A673 (cell line): ENCODE measurements at regions not wholly inside any gene's neighbourhood (a gene's known extent, or its start where the extent isn't known, plus 50 kb on each side); places are given as distances from the start of the nearest gene placed in this dataset.

Experiments
- BruUV-seq: library from RNA; stranded (reverse); fragments of 400-500 nt; replicated peaks from 2 replicates; lab custom pipeline; 2021; lab: Mats Ljungman, UMichigan
- CTCF ChIA-PET: fragments of 300-600 bp; sonication (Branson Sonifier 250); formaldehyde crosslinking; loops from one replicate; lab custom pipeline; 2022; ENCODE audit warnings: antibody characterized with exemption; lab: Charles Lee
- POLR2A ChIA-PET: fragments of 300-600 bp; sonication (Branson Sonifier 250); formaldehyde crosslinking; loops from one replicate; lab custom pipeline; 2022; ENCODE audit warnings: antibody characterized with exemption; ENCODE audit not compliant: low non-redundant PET; lab: Charles Lee
- DNase-seq: peaks from one replicate; pipeline ENCODE4 v3.0.0-alpha.2; 2015; ENCODE audit warnings: low spot score
- H3K27ac ChIP-seq: fragments of 200-600 bp; sonication (generic); 2 replicates; pipeline ENCODE4 v1.5.1; 2016; ENCODE audit warnings: mixed run types, low read depth, mild to moderate bottlenecking, mixed read lengths, antibody characterized with exemption, low read length; ENCODE audit not compliant: poor library complexity, severe bottlenecking
- H3K27me3 ChIP-seq: fragments of 200-600 bp; sonication (generic); replicated peaks from 2 replicates; pipeline ENCODE4 v1.6.1; 2017; ENCODE audit warnings: mixed run types, low read depth, mild to moderate bottlenecking, mixed read lengths, antibody characterized with exemption, low read length; ENCODE audit not compliant: insufficient read depth, poor library complexity
- H3K36me3 ChIP-seq: fragments of 200-600 bp; sonication (generic); 2 replicates; pipeline ENCODE4 v1.6.1; 2016; ENCODE audit warnings: mixed run types, mild to moderate bottlenecking, mixed read lengths, antibody characterized with exemption, low read length; ENCODE audit not compliant: insufficient read depth, poor library complexity, severe bottlenecking
- H3K4me1 ChIP-seq: fragments of 200-600 bp; sonication (generic); 2 replicates; pipeline ENCODE4 v1.6.1; 2017; ENCODE audit warnings: mixed run types, mild to moderate bottlenecking, mixed read lengths, antibody characterized with exemption, low read length; ENCODE audit not compliant: insufficient read depth, poor library complexity, severe bottlenecking
- H3K4me3 ChIP-seq: fragments of 200-600 bp; sonication (generic); 2 replicates; pipeline ENCODE4 v1.5.1; 2016; ENCODE audit warnings: low read depth, mixed run types, mild to moderate bottlenecking, mixed read lengths, low read length; ENCODE audit not compliant: poor library complexity, severe bottlenecking
- H3K9me3 ChIP-seq: fragments of 200-600 bp; sonication (generic); 2 replicates; pipeline ENCODE4 v1.6.1; 2016; ENCODE audit warnings: mixed run types, low read depth, mild to moderate bottlenecking, mixed read lengths, antibody characterized with exemption, low read length; ENCODE audit not compliant: poor library complexity, severe bottlenecking
- EZH2 ChIP-seq: fragments of 200-600 bp; sonication (generic); IDR thresholded peaks from 2 replicates; pipeline ENCODE4 v1.6.1; 2017; ENCODE audit warnings: borderline replicate concordance, low read depth, mild to moderate bottlenecking, mixed read lengths, antibody characterized with exemption, low read length; ENCODE audit not compliant: poor library complexity, severe bottlenecking
- intact Hi-C: fragments of 100-400 bp; cut with micrococcal nuclease; formaldehyde crosslinking; loops from one replicate; pipeline ENCODE4 v1.10.0; 2022; ENCODE audit not compliant: unreplicated experiment
- TF ChIP-seq, protein P1 (sequence below): fragments of 300-800, 200-600 bp; sonication (generic); conservative IDR thresholded peaks from 2 replicates; pipeline ENCODE4 v1.5.1; 2017; ENCODE audit warnings: low read depth, mild to moderate bottlenecking, antibody characterized with exemption, low read length, moderate library complexity, mixed read lengths

DNA sequence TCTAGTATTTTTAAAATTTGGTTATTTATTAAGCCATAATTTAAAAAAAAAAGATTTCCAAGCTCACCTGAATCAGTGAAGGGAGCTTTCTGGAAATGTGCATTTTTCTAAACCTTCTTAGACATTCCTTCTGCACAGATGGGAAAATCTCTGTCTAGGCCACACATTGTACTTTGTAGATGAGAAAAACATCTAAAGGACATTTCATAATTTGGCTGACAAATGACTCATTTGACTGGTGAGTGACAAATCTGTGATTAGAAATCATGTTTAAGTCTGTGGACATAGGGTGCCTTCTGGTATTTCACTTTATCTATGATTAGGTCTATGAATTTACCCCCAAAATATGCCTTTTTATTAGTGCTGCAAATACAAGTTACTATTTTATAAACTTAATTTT, 1044.9 kb upstream of the FLRT2 start:
- Histone ChIP-seq H3K4me1 (peaks cover 8% of the 10 kb centered on the region), H3K27me3 (no peaks in the 10 kb centered on the region), H3K36me3 (no peaks in the 10 kb centered on the region), H3K4me3 (no peak overlapping the region), H3K27ac (no peak overlapping the region), H3K9me3 (no peaks in the 10 kb centered on the region)
- intact Hi-C loops, result no loop called here
- ChIA-PET POLR2A (no interaction called here), CTCF (no interaction called here)
- DNase-seq, result no peak
- TF ChIP-seq, protein P1, sequence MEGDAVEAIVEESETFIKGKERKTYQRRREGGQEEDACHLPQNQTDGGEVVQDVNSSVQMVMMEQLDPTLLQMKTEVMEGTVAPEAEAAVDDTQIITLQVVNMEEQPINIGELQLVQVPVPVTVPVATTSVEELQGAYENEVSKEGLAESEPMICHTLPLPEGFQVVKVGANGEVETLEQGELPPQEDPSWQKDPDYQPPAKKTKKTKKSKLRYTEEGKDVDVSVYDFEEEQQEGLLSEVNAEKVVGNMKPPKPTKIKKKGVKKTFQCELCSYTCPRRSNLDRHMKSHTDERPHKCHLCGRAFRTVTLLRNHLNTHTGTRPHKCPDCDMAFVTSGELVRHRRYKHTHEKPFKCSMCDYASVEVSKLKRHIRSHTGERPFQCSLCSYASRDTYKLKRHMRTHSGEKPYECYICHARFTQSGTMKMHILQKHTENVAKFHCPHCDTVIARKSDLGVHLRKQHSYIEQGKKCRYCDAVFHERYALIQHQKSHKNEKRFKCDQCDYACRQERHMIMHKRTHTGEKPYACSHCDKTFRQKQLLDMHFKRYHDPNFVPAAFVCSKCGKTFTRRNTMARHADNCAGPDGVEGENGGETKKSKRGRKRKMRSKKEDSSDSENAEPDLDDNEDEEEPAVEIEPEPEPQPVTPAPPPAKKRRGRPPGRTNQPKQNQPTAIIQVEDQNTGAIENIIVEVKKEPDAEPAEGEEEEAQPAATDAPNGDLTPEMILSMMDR, result no peak
- TF ChIP-seq EZH2, result no peak
- no TSS peak for BruUV-seq

DNA sequence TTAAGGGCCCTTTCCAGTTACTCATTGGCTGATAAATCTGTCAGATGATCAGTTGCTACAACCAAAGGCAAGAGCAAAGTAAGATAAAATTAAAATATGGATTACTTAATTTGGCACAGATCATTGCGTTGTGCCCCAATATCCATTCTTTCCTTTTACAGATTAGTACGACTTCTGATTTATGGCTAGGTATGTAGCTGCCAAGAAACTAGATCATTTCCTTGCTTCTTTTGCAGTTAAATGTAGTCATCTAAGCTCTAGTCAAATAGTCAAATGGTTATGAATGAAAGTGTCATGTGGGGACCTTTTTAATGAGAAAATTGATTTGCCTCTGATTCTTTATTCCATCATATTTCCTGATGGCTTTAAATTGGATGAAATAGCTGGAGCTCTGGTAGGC, 1039.9 kb upstream of the FLRT2 start:
- POLR2A ChIA-PET, result no interaction called here
- Histone ChIP-seq H3K27me3 (no peaks in the 10 kb centered on the region), H3K27ac (no peak overlapping the region), H3K9me3 (peaks cover 5% of the 10 kb centered on the region), H3K4me1 (no peaks in the 10 kb centered on the region), H3K36me3 (no peaks in the 10 kb centered on the region), H3K4me3 (no peak overlapping the region)
- CTCF ChIA-PET, result no interaction called here
- no peak for TF ChIP-seq EZH2
- TF ChIP-seq, protein P1, result no peak
- peak; percentile 12 for DNase-seq
- no TSS peak for BruUV-seq
- intact Hi-C loops, result no loop called here

DNA sequence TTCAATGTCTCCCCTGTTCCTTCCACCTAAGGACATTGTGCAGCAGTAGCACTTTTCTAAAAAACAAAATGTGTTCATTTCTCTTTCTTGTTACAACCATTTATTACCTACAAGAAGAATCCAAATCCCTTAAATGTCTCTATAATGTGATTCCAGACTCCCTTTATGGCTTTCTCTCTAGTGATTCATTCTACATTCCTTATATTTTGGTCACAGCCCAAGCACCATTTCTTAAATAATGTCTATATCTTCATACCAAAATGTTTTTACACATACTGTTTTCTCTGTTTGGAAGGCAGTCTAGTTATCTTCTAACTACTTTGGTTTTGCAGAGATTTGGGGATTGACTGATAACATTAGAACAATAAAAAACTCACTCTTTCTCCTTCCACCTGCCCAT, 1037.3 kb upstream of the FLRT2 start:
- H3K4me1 ChIP-seq, result no peaks in the 10 kb centered on the region
- no peak overlapping the region for H3K27ac ChIP-seq
- TF ChIP-seq EZH2, result no peak
- TF ChIP-seq, protein P1, result no peak
- H3K36me3 ChIP-seq, result no peaks in the 10 kb centered on the region
- H3K4me3 ChIP-seq, result no peak overlapping the region
- BruUV-seq, result no TSS peak
- H3K27me3 ChIP-seq, result no peaks in the 10 kb centered on the region
- peaks cover 5% of the 10 kb centered on the region for H3K9me3 ChIP-seq
- ChIA-PET CTCF (no interaction called here), POLR2A (no interaction called here)
- no peak for DNase-seq
- intact Hi-C loops, result no loop called here
